WI38 (cell line): ENCODE measurements at regions not wholly inside any gene's neighbourhood (a gene's known extent, or its start where the extent isn't known, plus 50 kb on each side); places are given as distances from the start of the nearest gene placed in this dataset.

Source experiments
- H3K4me3 ChIP-seq: 2 replicates; pipeline ENCODE4 v1.5.1; 2011; ENCODE audit warnings: low read depth, mild to moderate bottlenecking, control low read depth, low read length
- CTCF ChIP-seq: IDR thresholded peaks from 2 replicates; pipeline ENCODE4 v1.5.1; 2012; ENCODE audit warnings: low read depth, mild to moderate bottlenecking, control low read depth, low read length

DNA sequence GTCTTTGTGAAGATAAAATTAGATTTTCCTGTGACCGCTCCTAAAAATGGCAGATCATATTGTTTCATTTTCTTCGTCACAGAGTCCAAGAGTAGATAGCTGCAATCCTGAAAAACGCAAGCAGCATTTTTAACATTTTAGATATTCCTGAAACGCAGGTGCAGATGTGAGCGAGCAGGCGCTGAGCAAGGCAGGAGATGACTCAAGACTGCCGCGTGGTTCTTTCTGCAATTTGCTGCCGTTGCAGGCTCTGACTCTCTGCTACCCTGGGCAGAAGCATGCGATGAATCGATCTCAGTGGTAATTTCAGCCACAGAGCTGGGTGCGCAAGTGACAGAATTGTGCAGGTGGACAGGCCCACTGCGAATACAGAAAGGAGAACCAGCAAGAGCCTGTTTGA, 331.9 kb downstream of the ACTR3B start:
- TF ChIP-seq CTCF = no peak
- H3K4me3 ChIP-seq = no peak overlapping the region

DNA sequence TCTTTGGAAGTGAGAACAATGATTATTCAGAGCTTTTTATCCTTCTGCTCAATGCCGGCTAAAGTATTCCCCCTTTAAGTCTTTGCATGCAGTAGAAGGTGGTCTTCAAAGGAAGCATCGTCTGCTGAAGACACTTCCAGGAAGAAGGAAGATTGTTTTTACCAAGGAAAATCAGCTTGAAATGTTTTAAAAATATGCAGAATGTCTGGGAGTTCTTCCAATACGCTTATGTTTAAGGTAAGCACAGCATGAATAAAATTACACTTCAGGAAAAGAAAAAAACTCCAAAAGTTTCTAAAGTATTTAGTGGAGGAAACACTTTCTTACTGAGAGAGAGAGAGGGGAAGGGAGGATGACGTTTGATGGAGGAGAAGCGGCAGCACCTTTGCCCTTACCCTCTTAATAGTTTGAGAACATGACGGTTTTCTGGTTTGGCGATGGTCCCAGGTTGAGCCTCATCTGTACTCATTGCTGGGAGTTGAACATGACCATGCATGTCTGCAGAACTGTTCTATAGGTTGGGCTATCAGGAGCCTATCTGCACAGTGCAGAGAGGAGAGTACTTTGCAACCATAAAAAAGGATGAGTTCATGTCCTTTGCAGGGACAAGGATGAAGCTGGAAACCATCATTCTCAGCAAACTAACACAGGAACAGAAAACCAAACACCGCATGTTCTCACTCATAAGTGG, 338.1 kb downstream of the ACTR3B start:
- no peak overlapping the region for H3K4me3 ChIP-seq

DNA sequence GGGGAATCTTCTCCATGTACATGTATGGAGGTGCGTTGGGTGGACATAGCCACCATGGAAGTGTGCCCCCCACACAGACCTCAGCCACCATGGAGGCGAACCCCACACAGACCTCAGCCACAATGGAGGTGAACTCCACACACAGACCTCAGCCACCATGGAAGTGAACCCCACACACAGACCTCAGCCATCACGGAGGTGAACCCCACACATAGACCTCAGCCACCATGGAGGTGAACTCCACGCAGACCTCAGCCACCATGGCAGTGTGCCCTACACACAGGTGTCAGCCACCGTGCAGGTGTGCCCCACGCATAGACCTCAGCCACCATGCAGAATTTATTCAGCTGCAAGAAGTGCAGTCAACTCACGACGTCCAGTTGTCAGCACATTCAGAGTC, 339.7 kb downstream of the ACTR3B start:
- no peak for TF ChIP-seq CTCF
- no peak overlapping the region for H3K4me3 ChIP-seq

More for the DNA sequence above, 338.1 kb downstream of the ACTR3B start:
- TF ChIP-seq CTCF = no peak

- TF ChIP-seq CTCF = no peak
- no peak overlapping the region for H3K4me3 ChIP-seq
Measured at GRCh38 chr7:153100691-153101237, 341.2 kb downstream of the ACTR3B start.

- H3K4me3 ChIP-seq = no peak overlapping the region
- TF ChIP-seq CTCF = no peak
Measured at GRCh38 chr7:153103202-153103601, 343.6 kb downstream of the ACTR3B start.

DNA sequence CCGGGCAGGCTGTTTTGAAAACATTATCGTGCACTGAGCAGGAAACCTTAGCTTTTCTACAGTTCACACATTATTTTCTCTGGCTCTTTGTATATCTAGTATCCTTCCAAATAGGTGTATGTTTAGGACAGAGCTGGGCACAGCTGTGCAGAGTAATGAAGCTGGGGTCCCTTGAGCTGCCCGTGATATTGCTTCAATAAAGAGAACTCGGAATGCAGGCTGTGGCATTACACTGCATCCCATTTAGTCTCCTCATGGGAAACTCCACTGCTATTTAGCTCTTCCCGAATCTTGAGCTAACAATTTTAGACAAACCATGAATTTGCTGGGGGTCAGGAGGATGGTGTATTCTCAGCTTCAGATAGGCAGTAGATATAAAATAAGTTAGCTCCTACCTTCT, 348.3 kb downstream of the ACTR3B start:
- H3K4me3 ChIP-seq = no peak overlapping the region
- no peak for TF ChIP-seq CTCF

GRCh38 chr7:153109566-153109965, 350.0 kb downstream of the ACTR3B start:
- no peak overlapping the region for H3K4me3 ChIP-seq
- TF ChIP-seq CTCF = no peak
